GM18499 (cell line): ENCODE measurements at regions not wholly inside any gene's neighbourhood (a gene's known extent, or its start where the extent isn't known, plus 50 kb on each side); places are given as distances from the start of the nearest gene placed in this dataset.
"Not testable (repeated sequence)": the region's sequence is repeated elsewhere in the genome, so short reads cannot be mapped to it uniquely, and the experiment has no call there.

Experiments
- ATAC-seq: cut with Tn5 transposase; IDR thresholded peaks from one replicate; pipeline ENCODE4 v1.9.1; 2021; ENCODE audit warnings: moderate number of reproducible peaks; ENCODE audit not compliant: insufficient read depth, unreplicated experiment

GRCh38 chr6:11388983-11389944, 148.3 kb upstream of the TMEM170B start:
- ATAC-seq: no peak

- ATAC-seq: no peak
These were observed 149.7 kb upstream of the TMEM170B start for GRCh38 chr6:11387707-11388430.

- no peak for ATAC-seq
These were observed 150.8 kb upstream of the TMEM170B start for GRCh38 chr6:11386726-11387125.

- ATAC-seq: peak; percentile 54
These were observed 151.2 kb upstream of the TMEM170B start for GRCh38 chr6:11386323-11386722.

GRCh38 chr6:11384531-11385309, 152.3 kb upstream of the NEDD9 start:
- no peak for ATAC-seq

- ATAC-seq: peak; percentile 78
These were observed 149.5 kb upstream of the NEDD9 start for GRCh38 chr6:11381801-11382513.

- no peak for ATAC-seq
These were observed 148.7 kb upstream of the NEDD9 start for GRCh38 chr6:11380969-11381744.

- ATAC-seq: no peak
These were observed 148.1 kb upstream of the NEDD9 start for GRCh38 chr6:11380549-11380948.

- no peak for ATAC-seq
These were observed 147.3 kb upstream of the NEDD9 start for GRCh38 chr6:11379805-11380204.

GRCh38 chr6:11378639-11379038, 146.2 kb upstream of the NEDD9 start:
- ATAC-seq: no peak

- peak; percentile 94 for ATAC-seq
These were observed 141.9 kb upstream of the NEDD9 start for GRCh38 chr6:11374036-11375010.

GRCh38 chr6:11373208-11373607, 140.7 kb upstream of the NEDD9 start:
- no peak for ATAC-seq

GRCh38 chr6:11372186-11372790, 139.8 kb upstream of the NEDD9 start:
- ATAC-seq: not testable (repeated sequence)

- no peak for ATAC-seq
These were observed 137.9 kb upstream of the NEDD9 start for GRCh38 chr6:11370191-11371018.

GRCh38 chr6:11368760-11369159, 136.3 kb upstream of the NEDD9 start:
- ATAC-seq: no peak

GRCh38 chr6:11368264-11368663, 135.8 kb upstream of the NEDD9 start:
- no peak for ATAC-seq
